Lower leg skin (tissue), 4 donors: ENCODE measurements at regions not wholly inside any gene's neighbourhood (a gene's known extent, or its start where the extent isn't known, plus 50 kb on each side); places are given as distances from the start of the nearest gene placed in this dataset.

ENCODE experiments used
- DNase-seq, 2 donors: peaks; one replicate each; pipeline ENCODE4 v3.0.0-alpha.2; 2019; ENCODE audit warnings: low spot score in 2 of 2
- H3K4me3 ChIP-seq: fragments of 200-600 bp; sonication (generic); 2 replicates; pipeline ENCODE4 v1.5.1; 2017; ENCODE audit warnings: mild to moderate bottlenecking, low read depth; ENCODE audit not compliant: poor library complexity, severe bottlenecking
- CTCF ChIP-seq, 3 donors: fragments of 450-650 bp; IDR thresholded peaks; one replicate each; pipeline ENCODE4 v1.5.1; 2016; ENCODE audit warnings: antibody characterized with exemption in 3 of 3, mild to moderate bottlenecking in 3 of 3, moderate library complexity in 2 of 3
- POLR2A ChIP-seq, 2 donors: fragments of 450-650 bp; IDR thresholded peaks; one replicate each; pipeline ENCODE4 v1.6.1; 2016 to 2017; ENCODE audit warnings: antibody characterized with exemption in 2 of 2, mild to moderate bottlenecking in 1 of 2, moderate library complexity in 1 of 2
- WGBS, 2 donors: methylation state at CpG; one replicate each; pipeline ENCODE4 v1.1.5; 2018; 5-methylcytosine and 5-hydroxymethylcytosine counted together
- intact Hi-C: fragments of 100-400 bp; cut with DNase I; formaldehyde crosslinking; loops from one replicate; pipeline ENCODE4 v1.15.0; 2023; ENCODE audit warnings: low total_unique reads

GRCh38 chr6:139508576-139508975 is 134.1 kb upstream of the CITED2 start:
- 79 to 80% methylated on average over 2 of the region's 2 CpGs for WGBS, 2 donors
- TF ChIP-seq POLR2A (IDR thresholded peaks at IDR 0.05): no peak
- TF ChIP-seq CTCF (IDR thresholded peaks at IDR 0.05): no peak
- intact Hi-C loops: no loop called here
- DNase-seq: no peak
- no peak overlapping the region for H3K4me3 ChIP-seq

- 44 to 51% methylated on average over 2 of the region's 2 CpGs for WGBS, 2 donors
- TF ChIP-seq CTCF (IDR thresholded peaks at IDR 0.05) (no peak), POLR2A (IDR thresholded peaks at IDR 0.05) (no peak)
- DNase-seq: no peak
- H3K4me3 ChIP-seq: no peak overlapping the region
- intact Hi-C loops: no loop called here
These were observed 133.6 kb upstream of the CITED2 start for GRCh38 chr6:139508023-139508422.

GRCh38 chr6:139500977-139501376 is 126.5 kb upstream of the CITED2 start:
- TF ChIP-seq POLR2A (IDR thresholded peaks at IDR 0.05) (no peak), CTCF (IDR thresholded peaks at IDR 0.05) (no peak)
- H3K4me3 ChIP-seq: no peak overlapping the region
- WGBS, 2 donors: 95 to 100% methylated on average over 1 of the region's 1 CpG
- intact Hi-C loops: no loop called here
- no peak for DNase-seq

- H3K4me3 ChIP-seq: no peak overlapping the region
- WGBS, 2 donors: 94 to 95% methylated on average over 2 of the region's 2 CpGs
- DNase-seq: no peak
- TF ChIP-seq CTCF (IDR thresholded peaks at IDR 0.05): no peak
- no peak for TF ChIP-seq POLR2A (IDR thresholded peaks at IDR 0.05)
- intact Hi-C loops: no loop called here
These were observed 124.3 kb upstream of the CITED2 start for GRCh38 chr6:139498715-139499114.

- no peak overlapping the region for H3K4me3 ChIP-seq
- 92 to 96% methylated on average over 8 of the region's 8 CpGs for WGBS, 2 donors
- no peak for DNase-seq
- no peak for TF ChIP-seq POLR2A (IDR thresholded peaks at IDR 0.05)
- TF ChIP-seq CTCF (IDR thresholded peaks at IDR 0.05): no peak
- intact Hi-C loops: no loop called here
These were observed 123.0 kb upstream of the CITED2 start for GRCh38 chr6:139497345-139497961.
